ENCODE measurements at regions not wholly inside any gene's neighbourhood (a gene's known extent, or its start where the extent isn't known, plus 50 kb on each side); places are given as distances from the start of the nearest gene placed in this dataset.
"Not testable (repeated sequence)": the region's sequence is repeated elsewhere in the genome, so short reads cannot be mapped to it uniquely, and the experiment has no call there.

- not testable (repeated sequence) for TF ChIP-seq CTCF (IDR thresholded peaks at IDR 0.05; ENCODE audit: low read depth, low read length, missing input control); RAD21 (IDR thresholded peaks at IDR 0.05); SP1 (IDR thresholded peaks at IDR 0.05); JUND (IDR thresholded peaks at IDR 0.05); TAF1 (conservative IDR thresholded peaks at IDR 0.05)
These were observed 62.5 kb downstream of the DEFB131A start for GRCh38 chr4:9506672-9507071.

Measured in liver (tissue), 3 donors.